GM23338 (cell line): ENCODE measurements at regions not wholly inside any gene's neighbourhood (a gene's known extent, or its start where the extent isn't known, plus 50 kb on each side); places are given as distances from the start of the nearest gene placed in this dataset.

Experiments
- ATAC-seq: fragments of 200-7000 bp; cut with Tn5 transposase; 3 replicates; pipeline ENCODE4 v1.9.1; 2020
- DNase-seq: peaks from one replicate; pipeline ENCODE4 v3.0.0-alpha.2; 2015; ENCODE audit warnings: low spot score
- H2AFZ ChIP-seq: fragments of 200-600 bp; sonication (generic); 2 replicates; pipeline ENCODE4 v1.8.0; 2016; ENCODE audit warnings: antibody characterized with exemption, mild to moderate bottlenecking, moderate library complexity
- H3F3A ChIP-seq: fragments of 200-600 bp; sonication (generic); replicated peaks from 2 replicates; pipeline ENCODE4 v1.8.0; 2017; ENCODE audit warnings: antibody characterized with exemption, mixed run types, low read depth
- H3K27ac ChIP-seq: fragments of 200-600 bp; sonication (generic); 2 replicates; pipeline ENCODE4 v1.6.1; 2016; ENCODE audit warnings: low read depth
- H3K27me3 ChIP-seq: fragments of 200-600 bp; sonication (generic); 2 replicates; pipeline ENCODE4 v1.8.0; 2016; ENCODE audit warnings: mild to moderate bottlenecking, mixed run types, moderate library complexity; ENCODE audit not compliant: insufficient read depth
- H3K36me3 ChIP-seq: fragments of 200-600 bp; sonication (generic); 2 replicates; pipeline ENCODE4 v1.8.0; 2016; ENCODE audit warnings: mild to moderate bottlenecking; ENCODE audit not compliant: insufficient read depth
- H3K4me1 ChIP-seq: fragments of 200-600 bp; sonication (generic); 2 replicates; pipeline ENCODE4 v1.8.0; 2016; ENCODE audit warnings: mild to moderate bottlenecking, moderate library complexity; ENCODE audit not compliant: insufficient read depth
- H3K4me2 ChIP-seq: fragments of 200-600 bp; sonication (generic); 2 replicates; pipeline ENCODE4 v1.7.1; 2017; ENCODE audit warnings: mixed run types
- H3K4me3 ChIP-seq: fragments of 200-600 bp; sonication (generic); 2 replicates; pipeline ENCODE4 v1.6.1; 2016; ENCODE audit warnings: mixed run types
- H3K79me2 ChIP-seq: fragments of 200-600 bp; sonication (generic); replicated peaks from 2 replicates; pipeline ENCODE4 v1.8.0; 2017; ENCODE audit warnings: mild to moderate bottlenecking; ENCODE audit not compliant: insufficient read depth
- H3K9me2 ChIP-seq: fragments of 200-600 bp; sonication (generic); 2 replicates; pipeline ENCODE4 v1.8.0; 2017; ENCODE audit not compliant: insufficient read depth
- H4K20me1 ChIP-seq: fragments of 200-600 bp; sonication (generic); replicated peaks from 2 replicates; pipeline ENCODE4 v1.8.0; 2017; ENCODE audit warnings: mild to moderate bottlenecking; ENCODE audit not compliant: insufficient read depth
- H3K27ac Mint-ChIP-seq: 2 replicates; pipeline ENCODE4 v1.8.0; 2020; ENCODE audit warnings: inconsistent platforms, mild to moderate bottlenecking, moderate library complexity, mixed read lengths
- H3K27me3 Mint-ChIP-seq: 3 replicates; pipeline ENCODE4 v1.8.0; 2022; ENCODE audit warnings: low read depth, mild to moderate bottlenecking, moderate library complexity, mixed read lengths, inconsistent platforms; ENCODE audit not compliant: insufficient read depth, poor library complexity
- H3K36me3 Mint-ChIP-seq: 3 replicates; pipeline ENCODE4 v1.8.0; 2021; ENCODE audit warnings: low read depth, mild to moderate bottlenecking, inconsistent platforms, moderate library complexity, mixed read lengths
- H3K4me1 Mint-ChIP-seq: 3 replicates; pipeline ENCODE4 v1.8.0; 2020; ENCODE audit warnings: mild to moderate bottlenecking, inconsistent platforms, mixed read lengths
- H3K4me3 Mint-ChIP-seq: 3 replicates; pipeline ENCODE4 v1.8.0; 2021; ENCODE audit warnings: moderate library complexity, mild to moderate bottlenecking, inconsistent platforms, mixed read lengths
- H3K9me3 Mint-ChIP-seq: 3 replicates; pipeline ENCODE4 v1.8.0; 2020; ENCODE audit warnings: moderate library complexity, mild to moderate bottlenecking, inconsistent platforms, mixed read lengths
- NANOG ChIP-seq: IDR thresholded peaks from 2 replicates; pipeline ENCODE4 v1.6.1; 2016; ENCODE audit warnings: antibody characterized with exemption, borderline replicate concordance
- REST ChIP-seq: IDR thresholded peaks from one replicate; pipeline ENCODE4 v1.6.1; 2018; ENCODE audit warnings: antibody characterized with exemption; ENCODE audit not compliant: unreplicated experiment
- ZNF331 ChIP-seq: fragments of 250-450 bp; sonication (Bioruptor Pico); IDR thresholded peaks from 2 replicates; pipeline ENCODE4 v1.5.0; 2020; ENCODE audit warnings: low read depth, mild to moderate bottlenecking, moderate library complexity

- TF ChIP-seq REST = no peak
Observed at GRCh38 chr18:27685091-27685490, 491.8 kb downstream of the CDH2 start (continued).

GRCh38 chr18:27674411-27674810 lies 489.3 kb upstream of the CHST9 start:
- Histone ChIP-seq H4K20me1 (no peaks in the 10 kb centered on the region), H3K4me2 (no peak overlapping the region), H3K27ac (no peak overlapping the region), H3K36me3 (no peaks in the 10 kb centered on the region), H3K9me2 (no peaks in the 10 kb centered on the region), H2AFZ (0 out of 2 replicates have a peak overlapping the region, but pooled peaks have one; percentile 28), H3F3A (no peaks in the 10 kb centered on the region), H3K27me3 (no peaks in the 10 kb centered on the region), H3K79me2 (no peaks in the 10 kb centered on the region), H3K4me1 (no peaks in the 10 kb centered on the region), H3K4me3 (no peak overlapping the region)
- H3K27ac Mint-ChIP-seq = no peak overlapping the region
- no peak overlapping the region for H3K4me3 Mint-ChIP-seq
- TF ChIP-seq ZNF331 (CRISPR knock-in tag) (no peak), REST (no peak)
- H3K27me3 Mint-ChIP-seq = peaks cover 2% of the 10 kb centered on the region
- no peak for ATAC-seq
- no peak for DNase-seq
- no peaks in the 10 kb centered on the region; the same call in 2 of the 3 replicates for H3K4me1 Mint-ChIP-seq
- peaks cover 5% of the 10 kb centered on the region for H3K36me3 Mint-ChIP-seq
- peaks cover 5% of the 10 kb centered on the region; the same call in 1 of the 3 replicates for H3K9me3 Mint-ChIP-seq

GRCh38 chr18:27673861-27674260 lies 488.8 kb upstream of the CHST9 start:
- Mint-ChIP-seq H3K4me1 (no peaks in the 10 kb centered on the region; the same call in 2 of the 3 replicates), H3K4me3 (no peak overlapping the region), H3K9me3 (peaks cover 5% of the 10 kb centered on the region; the same call in 1 of the 3 replicates), H3K27me3 (peaks cover 2% of the 10 kb centered on the region), H3K27ac (no peak overlapping the region), H3K36me3 (peaks cover 5% of the 10 kb centered on the region)
- Histone ChIP-seq H3K36me3 (no peaks in the 10 kb centered on the region), H3K4me1 (no peaks in the 10 kb centered on the region), H3K4me2 (no peak overlapping the region), H3K27ac (no peak overlapping the region), H3K79me2 (no peaks in the 10 kb centered on the region), H3K9me2 (no peaks in the 10 kb centered on the region), H4K20me1 (no peaks in the 10 kb centered on the region), H3K27me3 (no peaks in the 10 kb centered on the region), H3K4me3 (no peak overlapping the region), H2AFZ (no peak overlapping the region), H3F3A (no peaks in the 10 kb centered on the region)
- no peak for TF ChIP-seq NANOG
- ATAC-seq = no peak
- DNase-seq = no peak
